Colon (tissue), 2 donors: ENCODE measurements at regions not wholly inside any gene's neighbourhood (a gene's known extent, or its start where the extent isn't known, plus 50 kb on each side); places are given as distances from the start of the nearest gene placed in this dataset.
"Not testable (repeated sequence)": the region's sequence is repeated elsewhere in the genome, so short reads cannot be mapped to it uniquely, and the experiment has no call there.

Experiments
- FAIRE-seq: peaks from 2 replicates; lab custom pipeline; 2012; peaks lifted over from hg19 to GRCh38; lab: Jason Lieb, UNC
- donor health status: control.
- donor health status: control.

- no peak for FAIRE-seq
These were observed 99.3 kb upstream of the FAM20A start for GRCh38 chr17:68700421-68700820.

DNA sequence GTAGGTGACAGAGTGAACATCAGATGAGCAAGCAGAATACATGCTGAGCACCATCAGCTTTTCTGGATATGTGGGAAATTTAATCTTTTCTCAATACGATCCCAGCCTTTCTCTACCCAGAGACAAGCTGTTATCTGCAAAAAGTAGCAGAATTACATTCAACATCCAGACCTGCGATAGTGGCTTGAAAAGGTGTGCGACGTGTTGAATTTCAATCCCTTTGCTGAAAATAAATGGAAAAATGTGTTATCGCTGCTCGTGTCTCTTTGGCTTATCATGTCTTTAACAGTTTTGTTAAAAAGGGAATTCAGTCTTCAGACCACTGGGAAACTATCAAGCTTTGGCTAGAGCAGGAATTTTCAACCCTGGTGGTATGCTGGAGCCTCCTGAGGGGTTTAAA lies 98.8 kb upstream of the FAM20A start:
- no peak for FAIRE-seq

DNA sequence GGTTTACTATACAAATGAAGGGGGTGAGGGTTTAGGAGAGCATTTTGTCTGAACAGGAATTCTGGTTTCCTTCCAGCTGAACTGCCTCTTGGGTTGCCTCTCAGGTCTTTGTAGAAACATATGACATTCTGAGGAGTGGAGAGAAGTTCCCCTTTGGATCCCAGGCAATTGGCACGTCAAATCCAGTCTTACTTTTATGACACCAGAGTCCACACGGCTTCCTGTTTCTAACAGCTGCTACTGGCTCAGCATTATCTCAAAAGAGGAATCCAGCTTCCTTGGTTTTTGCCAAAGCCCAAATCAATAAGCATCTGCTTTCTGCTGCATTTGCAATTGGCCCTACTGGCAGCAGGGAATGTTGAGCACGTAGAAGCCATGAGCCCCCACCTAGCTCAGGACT lies 97.6 kb upstream of the FAM20A start:
- FAIRE-seq = no peak

DNA sequence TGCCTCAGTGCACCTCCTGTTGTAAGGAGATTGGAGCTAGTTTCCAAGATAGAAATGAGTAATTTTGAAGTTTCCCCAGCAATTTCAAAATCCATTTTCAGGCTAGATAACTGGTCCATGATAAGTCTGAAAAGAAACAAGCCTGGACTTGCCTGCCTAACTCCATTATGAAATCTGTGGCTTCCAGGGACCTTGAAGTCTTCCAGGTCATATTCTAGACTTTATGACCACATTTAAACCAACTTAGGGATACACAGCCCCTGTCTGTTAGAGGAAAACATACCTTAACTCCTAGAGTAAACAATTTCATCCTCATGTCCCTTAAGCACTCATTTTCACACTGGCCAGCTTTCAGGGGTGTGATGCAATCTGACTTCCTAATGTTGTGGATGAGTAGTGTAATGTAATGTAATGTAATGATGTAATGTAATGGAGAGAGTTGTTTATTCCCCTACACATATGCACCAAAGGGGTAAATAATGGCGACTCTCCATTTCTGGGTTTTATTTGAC lies 96.7 kb upstream of the FAM20A start:
- no peak for FAIRE-seq

GRCh38 chr17:68695659-68696058 lies 94.5 kb upstream of the FAM20A start:
- no peak for FAIRE-seq

DNA sequence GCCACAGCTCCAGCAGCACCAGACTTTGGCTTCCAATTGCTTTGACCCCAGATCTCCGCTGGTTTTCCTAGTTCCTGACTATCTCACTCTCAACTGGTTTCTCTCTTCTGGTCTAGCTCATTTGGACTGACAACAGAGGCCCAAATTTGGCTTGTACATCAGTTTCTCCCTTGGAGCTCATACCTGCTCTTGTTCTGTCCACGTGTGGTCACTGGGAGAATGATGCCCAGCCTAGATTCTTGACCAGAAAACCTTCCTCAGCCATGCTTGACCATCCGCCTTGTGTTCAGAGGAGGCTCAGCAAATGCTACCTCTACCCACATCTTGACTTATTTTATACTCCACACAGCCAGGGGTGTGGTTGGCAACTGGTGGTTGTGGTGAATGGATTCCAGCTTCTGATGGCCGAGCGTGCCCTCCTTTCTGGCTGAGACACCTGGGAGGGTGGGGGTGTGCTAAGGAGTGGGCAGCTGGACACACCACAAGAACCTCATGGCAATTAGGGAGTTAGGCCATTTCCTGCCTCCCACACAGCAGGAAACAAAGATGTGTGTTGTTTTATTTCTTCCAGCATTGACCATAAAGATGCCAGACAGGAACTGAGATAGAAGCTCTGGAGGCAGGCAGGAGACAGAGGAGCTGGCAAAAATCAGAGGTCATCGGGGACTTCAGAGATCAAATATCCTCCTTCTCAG lies 93.8 kb upstream of the FAM20A start:
- no peak for FAIRE-seq

- FAIRE-seq = no peak
These were observed 92.7 kb upstream of the FAM20A start for GRCh38 chr17:68693896-68694295.

GRCh38 chr17:68693466-68693865 lies 92.3 kb upstream of the FAM20A start:
- no peak for FAIRE-seq

DNA sequence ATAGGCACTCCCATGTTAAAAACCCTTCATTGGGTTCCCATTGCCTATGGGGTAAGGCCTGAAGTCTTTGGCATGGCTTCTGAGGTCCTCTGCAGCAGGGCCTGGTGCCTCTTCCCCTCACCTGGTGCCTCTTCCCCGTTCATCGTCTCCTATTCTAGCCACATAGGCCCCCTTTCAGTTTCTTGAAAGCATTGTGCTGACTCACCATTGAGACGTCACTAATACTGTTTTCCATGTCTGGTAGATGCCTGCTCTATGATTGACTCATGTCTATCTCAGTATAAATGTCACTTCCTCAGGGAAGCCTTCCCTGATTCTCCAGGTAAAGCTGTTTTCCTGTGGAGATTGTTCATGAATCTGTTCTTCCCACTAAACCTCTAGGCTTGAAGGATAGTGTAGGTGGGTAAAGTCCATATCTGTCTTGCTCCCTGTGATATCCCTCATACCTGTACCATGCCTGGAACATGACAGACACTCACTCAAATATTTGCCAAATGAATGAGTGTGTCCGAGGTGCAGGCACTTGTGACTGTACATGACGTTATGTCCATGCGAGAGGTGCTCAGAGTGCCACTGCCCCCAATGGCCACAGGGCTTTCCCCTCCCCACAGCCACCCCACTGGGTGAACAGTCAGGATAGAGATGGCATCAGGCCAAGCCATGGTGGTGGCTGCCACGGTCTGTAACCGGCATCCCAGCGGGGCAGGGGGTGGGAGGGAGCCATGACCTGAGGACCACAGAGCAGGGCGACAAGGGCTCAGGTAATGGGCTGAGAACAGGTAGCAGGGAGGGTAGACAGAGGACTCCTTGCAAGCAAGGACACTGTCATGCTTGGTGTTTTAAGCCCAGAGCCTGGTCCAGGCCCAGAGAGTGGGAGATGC lies 85.2 kb upstream of the FAM20A start:
- no peak for FAIRE-seq

DNA sequence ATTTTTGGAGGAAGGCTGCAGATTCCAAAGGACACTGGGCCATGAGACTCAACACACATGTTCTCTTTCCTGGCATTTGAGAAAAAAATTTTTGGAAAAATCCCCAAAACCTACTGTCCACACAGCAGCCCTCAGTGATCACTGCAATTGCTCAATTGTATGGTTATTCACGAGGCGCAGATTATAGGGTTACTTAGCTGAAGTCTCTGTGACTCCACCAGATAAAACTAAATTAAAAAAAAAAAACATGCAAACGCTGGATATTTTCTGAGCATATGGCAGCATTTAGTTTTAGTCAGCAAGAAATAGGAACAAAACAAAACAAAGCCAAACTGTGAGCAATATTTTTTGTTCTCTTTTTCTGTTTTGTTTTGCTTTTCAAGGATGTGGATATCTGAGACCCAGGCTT lies 83.8 kb upstream of the FAM20A start:
- FAIRE-seq = no peak

DNA sequence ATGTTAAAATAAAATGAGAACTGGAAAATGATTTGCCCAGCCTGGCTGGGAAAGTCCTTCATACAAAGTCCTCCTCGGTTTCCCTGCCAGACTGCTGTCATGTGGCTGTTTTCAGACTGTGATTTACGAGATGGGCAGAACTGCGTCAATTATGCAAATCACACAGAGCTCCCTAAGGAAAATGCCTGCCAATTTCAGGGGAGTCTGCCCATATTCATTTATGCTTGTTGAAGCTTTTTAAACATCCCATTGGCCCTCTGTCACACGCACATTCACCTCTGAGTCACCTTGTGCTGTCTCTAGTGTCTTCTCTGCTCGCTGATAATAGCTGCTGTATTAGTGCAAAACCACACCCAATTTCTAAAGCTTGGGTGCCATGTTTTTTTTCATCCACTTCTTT lies 81.7 kb upstream of the FAM20A start:
- FAIRE-seq = no peak

GRCh38 chr17:68679882-68680281 lies 78.7 kb upstream of the FAM20A start:
- no peak for FAIRE-seq

- FAIRE-seq = no peak
These were observed 75.7 kb upstream of the FAM20A start for GRCh38 chr17:68676856-68677255.

GRCh38 chr17:68675723-68676122 lies 74.6 kb upstream of the FAM20A start:
- FAIRE-seq = no peak

- no peak for FAIRE-seq
These were observed 73.1 kb upstream of the FAM20A start for GRCh38 chr17:68674029-68674925.

GRCh38 chr17:68670967-68671693 lies 70.0 kb upstream of the FAM20A start:
- FAIRE-seq = no peak

GRCh38 chr17:68666438-68666837 lies 65.3 kb upstream of the FAM20A start:
- FAIRE-seq = not testable (repeated sequence)

- FAIRE-seq = no peak
These were observed 64.2 kb upstream of the FAM20A start for GRCh38 chr17:68665373-68665772.

DNA sequence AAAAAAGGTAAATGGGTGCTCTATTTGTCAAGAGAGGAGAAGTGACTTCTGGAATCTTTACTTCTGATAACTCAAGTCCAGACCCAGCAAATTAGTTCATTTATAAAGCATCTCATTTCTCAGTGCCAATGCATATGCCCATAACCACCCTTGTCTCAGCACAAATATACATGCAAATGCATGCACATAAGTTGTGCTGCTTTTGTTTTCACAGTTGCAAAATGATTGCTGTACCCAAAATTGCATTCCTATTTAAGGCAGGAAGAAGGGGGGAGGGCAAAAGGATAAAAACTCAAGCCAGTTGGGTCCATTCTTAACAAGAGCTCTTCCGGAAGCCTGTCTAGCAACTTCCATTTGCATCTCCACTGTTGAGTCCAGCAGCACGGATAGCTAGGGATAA lies 61.3 kb upstream of the FAM20A start:
- no peak for FAIRE-seq

DNA sequence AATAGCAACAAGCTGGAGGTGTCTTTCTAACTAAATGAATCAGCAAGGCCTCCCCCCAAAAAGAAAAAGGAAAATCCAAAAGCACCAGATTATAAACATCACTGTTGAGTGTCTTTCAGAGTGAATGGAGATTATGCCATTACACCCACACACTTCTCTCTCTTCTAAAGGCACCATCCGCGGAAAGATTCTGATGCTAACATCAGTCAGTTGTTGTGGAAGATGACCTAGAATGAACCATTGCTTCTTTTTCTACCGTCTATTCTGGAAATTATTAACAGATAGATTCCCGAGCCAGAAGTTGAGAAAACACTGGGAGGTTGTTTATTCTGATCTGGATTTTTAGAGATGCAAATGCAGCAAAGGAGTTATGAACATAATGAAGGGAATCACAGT lies 60.9 kb upstream of the FAM20A start:
- no peak for FAIRE-seq

DNA sequence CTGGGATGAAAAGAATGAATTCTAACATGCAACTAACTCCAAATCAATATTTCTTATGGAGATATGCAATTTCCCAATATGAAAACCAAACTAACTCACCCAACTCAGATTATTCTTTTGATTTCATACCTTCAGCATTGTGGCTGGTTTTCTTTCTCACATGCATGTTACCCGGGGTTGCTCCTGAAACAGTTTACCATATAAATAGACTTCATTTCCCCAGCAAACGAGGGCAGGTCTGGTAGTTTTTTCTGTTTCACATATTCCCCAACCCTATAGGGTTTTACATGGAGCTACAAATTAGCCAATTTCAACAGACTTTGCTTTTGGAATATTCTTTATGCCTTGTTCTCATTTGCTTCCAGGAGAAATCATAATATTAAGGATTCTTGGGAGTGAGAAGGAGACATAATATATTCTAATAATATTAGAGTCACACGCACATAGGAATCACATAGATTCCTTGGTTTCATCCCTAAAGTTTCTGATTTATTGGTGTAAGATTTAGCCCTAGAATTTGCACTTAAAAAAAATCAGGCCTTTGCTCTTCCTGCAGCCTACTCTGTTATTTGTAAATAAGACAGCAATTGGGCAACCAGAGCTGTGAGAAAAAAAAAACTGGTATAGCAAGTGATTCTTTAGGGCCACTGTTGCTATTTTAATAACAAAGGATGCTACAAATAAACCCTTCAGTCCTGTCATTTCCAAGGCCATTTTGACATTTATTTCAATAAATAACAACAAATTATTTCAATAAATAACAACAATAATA lies 60.3 kb upstream of the FAM20A start:
- no peak for FAIRE-seq
